DMS79 (cell line): ENCODE measurements at regions not wholly inside any gene's neighbourhood (a gene's known extent, or its start where the extent isn't known, plus 50 kb on each side); places are given as distances from the start of the nearest gene placed in this dataset.

Source experiments
- DNase-seq: peaks from one replicate; lab custom pipeline; 2025; lab: John Stamatoyannopoulos, UW

GRCh38 chr5:111580956-111581355 is 68.6 kb upstream of the STARD4 start:
- no peak for DNase-seq

GRCh38 chr5:111574311-111574710 is 62.0 kb upstream of the STARD4 start:
- DNase-seq, result no peak

- peak; percentile 19 for DNase-seq
Observed at GRCh38 chr5:111572561-111572960, 60.2 kb upstream of the STARD4 start.

- DNase-seq, result no peak
Observed at GRCh38 chr5:111563031-111563822, 50.9 kb upstream of the STARD4 start.

GRCh38 chr5:111562561-111562960 is 50.2 kb upstream of the STARD4 start:
- no peak for DNase-seq
